ENCODE measurements at regions not wholly inside any gene's neighbourhood (a gene's known extent, or its start where the extent isn't known, plus 50 kb on each side); places are given as distances from the start of the nearest gene placed in this dataset.
"Not testable (repeated sequence)": the region's sequence is repeated elsewhere in the genome, so short reads cannot be mapped to it uniquely, and the experiment has no call there.

GRCh38 chr10:36880898-36881297, 244.5 kb upstream of the ANKRD30A start:
- intact Hi-C loops (cut with micrococcal nuclease): loop anchor here (5.0 kb wide), 1 partner anchor 1244 kb away; no protein-coding TSS in a partner anchor

GRCh38 chr10:36872702-36873393, 252.6 kb upstream of the ANKRD30A start:
- intact Hi-C loops (cut with micrococcal nuclease): no loop called here

DNA sequence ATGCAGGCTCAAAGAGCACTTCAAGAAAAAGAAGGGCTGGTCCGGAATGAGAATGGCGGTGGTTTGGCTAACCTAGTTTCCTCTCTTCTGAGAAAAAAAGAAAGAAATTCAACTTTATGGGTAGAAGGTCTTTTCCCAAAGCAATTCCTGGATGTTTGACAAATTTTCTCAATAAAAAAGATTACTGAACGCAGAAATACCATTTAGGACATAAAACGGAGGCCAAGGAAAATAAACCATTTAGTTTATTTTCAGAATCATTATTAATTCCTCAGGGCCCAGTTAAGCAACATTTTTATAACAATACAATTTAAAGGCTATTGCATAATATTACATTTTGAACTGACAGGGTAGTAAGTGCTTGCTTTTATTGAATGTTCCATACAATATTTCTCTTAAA, 284.6 kb upstream of the ANKRD30A start:
- intact Hi-C loops (cut with micrococcal nuclease): no loop called here

DNA sequence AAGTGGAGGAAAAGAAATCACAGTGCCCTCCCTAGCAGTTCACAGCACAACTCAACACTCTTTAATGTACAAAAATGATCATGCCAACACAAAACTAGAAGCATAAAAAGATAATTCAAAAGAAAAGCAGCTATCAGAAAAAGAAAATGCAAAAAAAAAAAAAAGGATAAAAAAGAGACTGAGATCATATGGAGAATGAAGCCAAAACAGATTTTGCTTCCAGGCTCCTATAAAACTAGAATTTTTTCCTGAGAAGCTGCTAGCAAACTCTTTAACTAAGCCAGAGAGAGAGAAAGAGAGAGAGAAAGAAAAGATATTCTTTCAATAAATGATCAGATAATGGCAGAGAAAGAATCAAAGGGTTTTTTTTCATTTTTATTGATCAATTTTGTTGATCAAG, 288.0 kb upstream of the ANKRD30A start:
- intact Hi-C loops (cut with micrococcal nuclease): no loop called here

GRCh38 chr10:36819781-36820180, 305.6 kb upstream of the ANKRD30A start:
- intact Hi-C loops (cut with micrococcal nuclease): no loop called here

GRCh38 chr10:36817898-36818297, 307.5 kb upstream of the ANKRD30A start:
- intact Hi-C loops (cut with micrococcal nuclease): no loop called here

GRCh38 chr10:36808625-36809362, 316.6 kb upstream of the ANKRD30A start:
- intact Hi-C loops (cut with micrococcal nuclease): no loop called here

DNA sequence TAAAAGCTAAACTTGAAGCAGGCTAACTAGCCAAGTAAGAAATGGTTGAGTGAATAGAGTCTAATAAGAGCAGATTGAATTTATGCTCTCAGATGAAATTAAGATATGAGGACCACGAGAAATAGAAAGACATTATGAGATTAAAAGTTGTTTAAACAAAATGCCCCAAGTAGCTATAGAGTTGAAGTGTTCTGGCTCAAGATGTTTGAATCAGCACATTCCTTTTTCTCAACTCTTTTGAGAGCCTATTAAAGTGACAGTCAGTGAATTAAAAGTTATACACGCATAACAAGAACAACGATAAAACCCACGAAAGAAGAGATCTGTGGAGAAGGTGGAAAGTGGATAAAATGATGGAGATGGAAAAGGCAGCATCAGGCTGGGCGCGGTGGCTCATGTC, 322.2 kb upstream of the ANKRD30A start:
- intact Hi-C loops (cut with micrococcal nuclease): no loop called here

DNA sequence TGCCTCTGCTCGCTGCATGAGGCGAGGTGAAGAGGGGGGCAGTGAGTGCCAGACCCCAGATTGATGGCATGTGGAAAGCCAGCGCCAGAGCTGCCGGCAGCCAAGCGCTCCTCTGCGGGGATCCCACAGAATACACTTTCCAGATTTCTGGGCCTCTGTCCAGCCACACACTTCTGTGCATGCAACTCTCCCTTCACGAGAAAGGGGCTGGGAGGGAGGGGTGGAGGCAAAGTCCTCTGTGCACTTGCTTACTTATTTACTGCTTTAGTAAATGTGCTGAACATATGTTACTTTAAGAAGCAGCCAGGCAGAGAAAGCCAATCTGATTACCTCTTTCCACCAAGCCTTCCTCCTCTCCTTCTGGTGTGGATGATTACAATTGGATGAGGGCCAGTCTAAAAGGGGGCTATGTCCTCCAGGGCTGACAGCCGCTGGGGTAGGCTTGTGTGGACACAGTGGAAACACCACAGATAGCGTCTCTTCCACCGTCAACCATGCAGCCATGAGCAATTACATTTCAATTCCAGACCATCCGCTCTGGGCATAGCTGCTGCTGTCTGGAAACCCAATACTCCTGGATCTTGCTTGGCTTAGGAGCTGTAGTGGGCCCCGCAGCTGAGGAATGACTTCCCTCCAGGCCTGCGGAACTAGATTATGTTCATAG, 322.8 kb upstream of the ANKRD30A start:
- intact Hi-C loops (cut with micrococcal nuclease): no loop called here

DNA sequence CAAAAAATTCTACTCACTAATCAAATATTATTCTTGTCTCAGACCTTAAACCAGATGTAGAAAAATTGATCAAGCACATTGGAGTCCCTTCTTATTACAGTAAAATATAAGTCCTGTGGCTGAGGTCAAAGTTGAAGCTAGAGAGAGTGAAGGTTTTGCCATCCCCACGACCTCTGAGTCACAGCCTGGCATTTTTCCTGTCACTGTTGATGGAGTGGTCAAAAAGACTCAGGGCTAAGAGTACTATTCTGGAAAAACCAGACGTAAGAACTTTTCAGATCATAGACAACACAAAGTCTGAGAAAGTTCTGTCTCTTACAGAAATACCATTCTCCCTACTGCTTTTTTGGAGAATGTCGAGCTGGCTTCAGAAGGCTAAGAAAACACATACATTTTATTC, 323.7 kb upstream of the ANKRD30A start:
- intact Hi-C loops (cut with micrococcal nuclease): no loop called here

DNA sequence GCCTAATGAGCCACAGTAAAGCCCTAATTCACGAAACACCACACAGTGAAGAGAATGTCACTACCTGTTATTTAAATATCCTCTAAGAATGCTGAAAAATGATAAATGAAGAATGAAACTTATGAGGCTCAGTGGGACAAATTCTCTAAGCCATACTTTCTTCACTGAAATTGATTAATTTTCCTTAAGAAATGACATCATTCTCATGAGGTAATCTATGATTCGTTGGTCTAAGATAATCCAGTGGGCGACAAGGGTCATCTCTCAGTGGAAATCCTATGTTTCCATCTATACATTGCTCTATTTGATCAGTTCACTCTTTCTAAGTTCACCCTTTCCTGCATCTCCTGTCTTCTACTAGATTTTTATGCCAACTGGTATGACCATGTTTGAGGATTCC, 330.4 kb upstream of the ANKRD30A start:
- intact Hi-C loops (cut with micrococcal nuclease): no loop called here

DNA sequence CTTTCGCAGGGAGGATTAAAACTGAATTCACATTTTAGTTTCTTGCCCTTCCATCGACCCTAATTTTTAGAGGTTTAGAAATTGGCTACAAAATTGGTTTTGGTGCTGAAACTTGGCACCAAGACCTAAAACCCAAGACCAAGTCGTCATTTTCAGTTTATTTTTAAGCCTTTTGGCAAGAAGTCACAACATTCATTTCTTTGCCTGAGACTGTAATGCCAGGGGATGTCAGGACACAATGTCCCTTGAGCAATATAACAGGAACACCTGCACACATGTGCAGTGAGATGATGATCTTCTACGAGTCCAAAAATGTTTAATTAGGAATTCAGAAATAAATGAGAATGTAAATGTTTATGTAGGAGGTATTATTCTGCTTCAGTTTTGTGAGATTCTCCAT, 335.4 kb upstream of the ANKRD30A start:
- intact Hi-C loops (cut with micrococcal nuclease): no loop called here

GRCh38 chr10:36788152-36788551, 337.2 kb upstream of the ANKRD30A start:
- intact Hi-C loops (cut with micrococcal nuclease): no loop called here

- intact Hi-C loops (cut with micrococcal nuclease): no loop called here
These were observed 342.0 kb upstream of the ANKRD30A start for GRCh38 chr10:36783400-36783799.

- intact Hi-C loops (cut with micrococcal nuclease): no loop called here
These were observed 343.8 kb upstream of the ANKRD30A start for GRCh38 chr10:36781570-36781969.

DNA sequence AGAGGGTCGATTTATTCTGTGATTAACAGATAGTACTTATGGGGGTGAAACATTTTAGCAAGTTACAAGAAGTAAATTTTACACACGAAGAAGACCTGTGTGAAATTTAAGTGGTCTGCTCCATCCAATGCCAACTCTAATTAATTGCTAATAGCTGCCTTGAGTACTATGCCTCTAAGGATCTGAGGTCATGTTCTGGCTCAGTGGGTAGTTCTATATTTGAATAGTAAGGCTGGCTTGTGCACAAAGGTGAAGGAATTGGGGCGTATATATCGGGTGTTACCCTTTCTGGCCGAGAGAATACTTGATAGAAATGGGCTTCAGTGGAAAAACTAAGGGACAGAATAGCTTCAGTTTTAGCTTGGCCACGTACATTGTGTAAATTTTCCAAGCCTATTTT, 345.2 kb upstream of the ANKRD30A start:
- intact Hi-C loops (cut with micrococcal nuclease): no loop called here

DNA sequence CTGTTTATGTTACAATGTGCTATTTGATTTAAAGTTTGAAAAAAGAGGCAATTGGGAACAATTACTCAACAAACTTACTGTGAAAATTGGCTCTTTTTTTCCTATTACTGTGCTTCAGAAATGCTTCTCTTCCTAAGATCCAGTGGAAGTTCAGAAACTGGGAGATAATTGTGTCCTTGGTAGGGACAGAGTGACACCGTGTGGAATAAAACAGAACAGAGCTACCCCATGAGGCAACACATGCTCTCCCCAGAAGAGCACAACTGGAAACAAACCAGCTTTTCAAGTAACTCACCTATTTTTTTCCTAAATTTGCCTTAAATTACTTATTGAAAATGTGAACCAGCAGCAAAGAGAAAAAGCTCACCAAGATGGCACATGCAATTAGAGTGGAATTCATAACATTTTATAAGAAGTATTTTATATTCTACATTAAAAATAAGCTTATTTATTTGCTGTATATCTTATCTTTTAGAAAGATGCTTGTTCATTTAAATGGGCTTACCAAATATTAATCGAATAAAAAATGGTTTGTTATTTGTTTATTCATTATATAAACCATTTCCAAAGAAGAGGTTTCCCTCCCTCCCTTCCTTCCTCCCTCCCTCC, 346.1 kb upstream of the ANKRD30A start:
- intact Hi-C loops (cut with micrococcal nuclease): no loop called here

DNA sequence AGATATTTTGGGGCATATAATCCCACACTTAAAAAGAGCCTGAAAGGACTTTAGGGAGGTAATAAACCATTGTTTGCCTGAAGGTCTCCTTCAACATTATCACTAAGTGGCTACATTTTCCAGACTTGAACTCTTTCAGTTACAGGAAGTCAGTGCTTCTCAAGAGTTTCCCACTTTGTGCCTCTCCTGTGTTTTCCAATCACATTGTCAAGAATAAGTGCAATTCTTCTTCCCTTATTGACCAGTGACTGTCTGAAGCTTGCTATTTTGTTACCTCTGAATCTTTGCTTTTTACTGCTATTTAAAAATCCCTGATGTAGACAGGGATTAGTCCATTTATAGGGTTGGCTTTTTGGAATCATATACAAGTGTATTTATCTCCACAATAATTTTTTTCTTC, 346.7 kb upstream of the ANKRD30A start:
- intact Hi-C loops (cut with micrococcal nuclease): no loop called here

- intact Hi-C loops (cut with micrococcal nuclease): no loop called here
These were observed 351.7 kb upstream of the ANKRD30A start for GRCh38 chr10:36773652-36774051.

GRCh38 chr10:36771725-36772124, 353.7 kb upstream of the ANKRD30A start:
- intact Hi-C loops (cut with micrococcal nuclease): no loop called here

- intact Hi-C loops (cut with micrococcal nuclease): not testable (repeated sequence)
These were observed 355.7 kb upstream of the ANKRD30A start for GRCh38 chr10:36769741-36770140.

GRCh38 chr10:36766940-36767339, 358.5 kb upstream of the ANKRD30A start:
- intact Hi-C loops (cut with micrococcal nuclease): no loop called here

Data from T-helper 2 cell treated with Interferon-gamma antibody and Interleukin-4, amounts not matched to agents 100 ng/mL and 5 ng/mL, for 36 hours (primary cell).